ENCODE measurements at regions not wholly inside any gene's neighbourhood (a gene's known extent, or its start where the extent isn't known, plus 50 kb on each side); places are given as distances from the start of the nearest gene placed in this dataset.

GRCh38 chr9:28234133-28234893 lies 661.0 kb upstream of the C9orf72 start:
- 62% methylated on average over 6 of the region's 6 CpGs for WGBS (ENCODE audit: insufficient coverage)
- Histone ChIP-seq H3K27me3 (ENCODE audit: control insufficient read depth, insufficient read depth, low read length) (no peaks in the 10 kb centered on the region), H3K27ac (ENCODE audit: low read length) (no peak overlapping the region), H3K9me3 (ENCODE audit: control insufficient read depth, insufficient read depth, low read length) (peaks cover 7% of the 10 kb centered on the region), H3K4me1 (ENCODE audit: control insufficient read depth, insufficient read depth, low read length) (no peaks in the 10 kb centered on the region), H3K4me3 (ENCODE audit: low read length) (no peak overlapping the region), H3K36me3 (ENCODE audit: control insufficient read depth, insufficient read depth, low read length) (no peaks in the 10 kb centered on the region)
- H3K27ac Mint-ChIP-seq, result no peak overlapping the region
- H3K4me3 Mint-ChIP-seq, result no peak overlapping the region
- H3K9me3 Mint-ChIP-seq, result peaks cover 9 to 10% of the 10 kb centered on the region in 2 donors
- no peaks in the 10 kb centered on the region for H3K36me3 Mint-ChIP-seq
- DNase-seq (no peak), ATAC-seq (no peak)
- H3K4me1 Mint-ChIP-seq, result no peaks in the 10 kb centered on the region
- no peak for TF ChIP-seq CTCF (IDR thresholded peaks at IDR 0.05)
- H3K27me3 Mint-ChIP-seq (ENCODE audit: low read depth in 2 of 2), result no peaks in the 10 kb centered on the region
- intact Hi-C loops (cut with micrococcal nuclease), result no loop called here

DNA sequence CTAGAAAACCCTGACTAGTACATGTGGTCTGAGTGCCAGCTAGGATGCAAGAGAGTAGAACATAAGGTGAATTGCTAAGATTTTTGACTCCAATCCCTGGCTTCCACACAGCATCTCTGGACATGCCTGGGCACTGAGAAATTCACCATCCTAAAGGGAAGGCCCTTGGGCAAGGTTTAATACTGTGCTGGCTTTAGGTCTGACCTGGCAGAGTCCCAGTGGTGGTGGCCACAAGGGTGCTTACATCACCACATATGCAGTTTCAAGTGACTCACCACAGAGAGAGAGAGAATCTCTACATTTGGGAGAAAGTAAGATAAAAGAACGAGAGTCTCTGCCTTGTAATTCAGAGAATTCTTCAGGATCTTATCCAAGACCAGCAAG lies 661.6 kb upstream of the C9orf72 start:
- peaks cover 9 to 10% of the 10 kb centered on the region in 2 donors for H3K9me3 Mint-ChIP-seq

DNA sequence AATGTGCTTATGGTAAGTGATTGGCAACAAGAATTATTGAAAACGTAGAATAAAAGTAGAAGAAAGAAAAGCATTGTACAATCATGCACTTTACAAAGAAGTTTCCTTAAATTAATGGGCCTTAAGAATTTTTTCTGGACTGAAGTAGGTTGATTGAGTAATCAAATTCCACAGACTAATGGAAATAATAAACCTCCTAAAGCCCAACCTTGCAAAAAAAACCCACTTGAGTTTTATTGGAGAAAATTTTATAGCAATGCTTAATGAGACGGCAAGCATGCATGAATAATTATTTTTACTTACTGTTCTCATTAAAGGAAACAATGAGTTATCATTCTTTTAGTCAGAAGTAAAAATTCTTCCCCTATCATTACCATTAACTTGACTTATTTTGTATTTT lies 676.1 kb upstream of the C9orf72 start:
- peaks cover 0 to 10% of the 10 kb centered on the region in 2 donors for H3K9me3 Mint-ChIP-seq
- no peak for TF ChIP-seq CTCF (IDR thresholded peaks at IDR 0.05)
- Histone ChIP-seq H3K9me3 (ENCODE audit: control insufficient read depth, insufficient read depth, low read length) (peaks cover 4% of the 10 kb centered on the region), H3K27me3 (ENCODE audit: control insufficient read depth, insufficient read depth, low read length) (no peaks in the 10 kb centered on the region), H3K27ac (ENCODE audit: low read length) (no peak overlapping the region), H3K4me3 (ENCODE audit: low read length) (no peak overlapping the region), H3K4me1 (ENCODE audit: control insufficient read depth, insufficient read depth, low read length) (no peaks in the 10 kb centered on the region), H3K36me3 (ENCODE audit: control insufficient read depth, insufficient read depth, low read length) (no peaks in the 10 kb centered on the region)
- intact Hi-C loops (cut with micrococcal nuclease), result no loop called here
- DNase-seq (no peak), ATAC-seq (no peak)
- H3K27me3 Mint-ChIP-seq (ENCODE audit: low read depth in 2 of 2), result no peaks in the 10 kb centered on the region
- peaks cover 2% of the 10 kb centered on the region for H3K36me3 Mint-ChIP-seq
- H3K4me1 Mint-ChIP-seq, result no peaks in the 10 kb centered on the region
- no peak overlapping the region for H3K4me3 Mint-ChIP-seq
- no CpG with 5 or more reads among the region's 2 CpGs for WGBS (ENCODE audit: insufficient coverage)
- H3K27ac Mint-ChIP-seq, result no peak overlapping the region

More for the DNA sequence above, 661.6 kb upstream of the C9orf72 start:
- TF ChIP-seq CTCF (IDR thresholded peaks at IDR 0.05), result no peak
- WGBS (ENCODE audit: insufficient coverage), result 88% methylated on average over 1 of the region's 1 CpG
- DNase-seq (no peak), ATAC-seq (no peak)
- intact Hi-C loops (cut with micrococcal nuclease), result no loop called here
- H3K4me1 ChIP-seq (ENCODE audit: control insufficient read depth, insufficient read depth, low read length), result no peaks in the 10 kb centered on the region
- H3K9me3 ChIP-seq (ENCODE audit: control insufficient read depth, insufficient read depth, low read length), result peaks cover 7% of the 10 kb centered on the region
- H3K27me3 Mint-ChIP-seq (ENCODE audit: low read depth in 2 of 2), result no peaks in the 10 kb centered on the region
- no peak overlapping the region for H3K27ac ChIP-seq (ENCODE audit: low read length)
- no peak overlapping the region for H3K4me3 Mint-ChIP-seq
- H3K27ac Mint-ChIP-seq, result no peak overlapping the region
- H3K36me3 ChIP-seq (ENCODE audit: control insufficient read depth, insufficient read depth, low read length), result no peaks in the 10 kb centered on the region
- no peak overlapping the region for H3K4me3 ChIP-seq (ENCODE audit: low read length)
- no peaks in the 10 kb centered on the region for H3K4me1 Mint-ChIP-seq
- no peaks in the 10 kb centered on the region for H3K36me3 Mint-ChIP-seq
- H3K27me3 ChIP-seq (ENCODE audit: control insufficient read depth, insufficient read depth, low read length), result no peaks in the 10 kb centered on the region

- H3K36me3 ChIP-seq (ENCODE audit: control insufficient read depth, insufficient read depth, low read length), result no peaks in the 10 kb centered on the region
- H3K4me3 ChIP-seq (ENCODE audit: low read length), result no peak overlapping the region
- H3K27ac Mint-ChIP-seq, result no peak overlapping the region
- TF ChIP-seq CTCF (IDR thresholded peaks at IDR 0.05), result no peak
- no peaks in the 10 kb centered on the region for H3K27me3 Mint-ChIP-seq (ENCODE audit: low read depth in 2 of 2)
- H3K27ac ChIP-seq (ENCODE audit: low read length), result no peak overlapping the region
- DNase-seq (no peak), ATAC-seq (no peak)
- no peaks in the 10 kb centered on the region for H3K36me3 Mint-ChIP-seq
- intact Hi-C loops (cut with micrococcal nuclease), result no loop called here
- H3K4me1 Mint-ChIP-seq, result peaks cover 0 to 4% of the 10 kb centered on the region in 2 donors
- WGBS (ENCODE audit: insufficient coverage), result 100% methylated on average over 1 of the region's 3 CpGs
- peaks cover 4 to 8% of the 10 kb centered on the region in 2 donors for H3K9me3 Mint-ChIP-seq
- no peaks in the 10 kb centered on the region for H3K27me3 ChIP-seq (ENCODE audit: control insufficient read depth, insufficient read depth, low read length)
- H3K4me1 ChIP-seq (ENCODE audit: control insufficient read depth, insufficient read depth, low read length), result no peaks in the 10 kb centered on the region
- H3K4me3 Mint-ChIP-seq, result no peak overlapping the region
- peaks cover 4% of the 10 kb centered on the region for H3K9me3 ChIP-seq (ENCODE audit: control insufficient read depth, insufficient read depth, low read length)
These were observed 681.9 kb upstream of the C9orf72 start for GRCh38 chr9:28255174-28255573.
